T follicular helper cell (primary cell): ENCODE measurements at regions not wholly inside any gene's neighbourhood (a gene's known extent, or its start where the extent isn't known, plus 50 kb on each side); places are given as distances from the start of the nearest gene placed in this dataset.

Source experiments
- DNase-seq: peaks from one replicate; pipeline ENCODE4 v3.0.0-alpha.2; 2020; ENCODE audit warnings: low read depth

DNA sequence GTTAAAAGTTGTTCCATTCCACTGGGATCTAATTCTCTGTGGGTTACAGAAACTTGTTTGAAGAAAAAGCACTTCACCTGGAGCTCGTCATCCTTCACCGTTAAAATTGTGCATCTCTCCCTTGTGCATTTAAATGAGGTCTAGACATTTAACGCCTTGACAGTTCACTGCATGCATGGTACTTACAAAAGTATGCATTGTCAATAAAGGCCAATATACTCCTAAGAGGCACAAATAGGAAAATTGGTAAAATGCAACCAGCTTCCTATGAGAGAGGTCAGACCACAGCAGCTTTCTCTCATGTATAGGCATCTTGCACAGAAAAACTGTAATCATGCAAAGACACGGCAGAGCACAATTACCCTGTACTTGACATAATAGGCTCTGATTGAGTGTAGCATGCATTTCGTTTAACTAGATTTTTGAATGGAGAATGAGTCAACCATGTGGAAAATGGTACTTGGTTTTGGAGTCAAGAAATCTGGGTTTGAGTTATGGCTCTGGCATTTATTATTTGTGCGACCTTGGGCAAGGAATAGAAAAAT, 378.5 kb downstream of the RFPL4B start:
- DNase-seq = no peak

DNA sequence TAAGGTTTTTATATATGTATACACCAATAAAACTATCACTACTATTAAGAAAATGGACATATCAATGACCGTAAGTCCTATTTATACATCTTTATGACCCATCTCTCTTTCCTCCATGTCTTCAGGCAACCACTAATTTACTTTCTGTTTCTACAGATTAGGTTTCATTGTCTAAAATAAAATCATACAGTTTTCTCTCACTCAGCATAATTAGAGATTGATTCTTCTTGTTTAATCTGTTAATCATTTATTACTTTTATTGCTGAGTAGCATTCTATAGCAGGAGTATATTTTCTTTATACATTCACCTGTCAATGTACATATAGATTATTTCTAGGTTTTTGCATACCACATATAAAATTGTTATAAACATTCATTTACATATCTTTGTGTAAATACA, 388.0 kb downstream of the RFPL4B start:
- no peak for DNase-seq

- no peak for DNase-seq
Observed at GRCh38 chr6:112739766-112740165, 392.6 kb downstream of the RFPL4B start.

DNA sequence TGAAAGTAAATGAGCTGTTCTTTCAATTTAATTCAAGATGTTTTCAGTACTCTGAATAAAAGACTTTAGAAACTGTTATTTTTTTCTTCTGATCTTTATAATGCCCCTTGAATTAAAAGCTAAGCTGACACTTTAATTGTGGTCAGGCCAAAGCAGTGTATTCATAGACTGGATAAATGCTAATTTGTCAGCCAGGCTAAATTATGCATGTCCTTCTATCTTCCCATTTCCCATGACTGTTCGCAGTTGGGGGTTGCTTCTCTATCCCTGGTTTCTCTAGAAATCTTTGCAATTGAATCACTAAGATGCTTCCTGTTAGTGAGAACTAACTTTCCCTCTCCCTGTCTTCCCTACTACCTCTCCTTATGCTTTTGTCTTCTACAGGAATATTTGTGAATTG, 396.2 kb downstream of the RFPL4B start:
- no peak for DNase-seq

- no peak for DNase-seq
Observed at GRCh38 chr6:112744827-112745226, 397.7 kb downstream of the RFPL4B start.

DNA sequence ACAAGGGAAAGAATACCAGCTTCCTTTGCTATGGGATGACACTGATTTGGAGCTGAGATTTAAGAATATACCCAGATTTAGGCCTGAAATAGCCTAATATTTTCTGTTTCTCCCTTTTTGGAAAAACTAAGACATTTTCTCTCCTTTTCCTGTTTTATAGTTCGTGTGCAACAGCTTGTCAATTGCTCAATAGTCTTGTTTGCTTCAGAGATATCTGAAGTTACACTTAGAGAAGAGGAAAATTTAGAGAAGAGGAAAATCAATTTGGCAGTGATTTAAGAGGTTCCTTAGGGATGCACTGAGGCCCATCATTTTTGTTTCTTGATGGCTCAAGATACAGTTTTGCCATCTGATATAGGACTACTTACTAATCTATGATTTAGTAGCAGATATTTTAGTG, 398.6 kb downstream of the RFPL4B start:
- no peak for DNase-seq

DNA sequence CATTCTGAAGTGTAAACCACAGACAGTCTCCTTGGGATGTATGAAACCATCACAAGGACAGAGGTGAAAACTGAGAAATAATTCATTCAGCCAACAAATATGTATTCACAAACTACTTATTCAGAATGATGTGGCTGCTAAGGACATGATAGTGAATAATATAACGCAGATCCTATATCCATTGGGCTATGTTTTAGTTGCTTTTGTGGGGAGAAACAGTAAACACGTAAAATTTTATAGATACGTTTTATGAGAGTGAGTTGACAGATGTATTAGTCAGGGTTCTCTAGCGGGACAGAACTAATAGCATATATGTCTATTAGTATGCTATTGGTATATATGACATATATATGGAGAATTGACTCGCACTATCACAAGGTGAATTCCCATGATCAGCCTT, 402.5 kb downstream of the RFPL4B start:
- DNase-seq = no peak

GRCh38 chr6:112752305-112752704, 405.2 kb downstream of the RFPL4B start:
- no peak for DNase-seq

- no peak for DNase-seq
Observed at GRCh38 chr6:112752791-112753190, 405.7 kb downstream of the RFPL4B start.

DNA sequence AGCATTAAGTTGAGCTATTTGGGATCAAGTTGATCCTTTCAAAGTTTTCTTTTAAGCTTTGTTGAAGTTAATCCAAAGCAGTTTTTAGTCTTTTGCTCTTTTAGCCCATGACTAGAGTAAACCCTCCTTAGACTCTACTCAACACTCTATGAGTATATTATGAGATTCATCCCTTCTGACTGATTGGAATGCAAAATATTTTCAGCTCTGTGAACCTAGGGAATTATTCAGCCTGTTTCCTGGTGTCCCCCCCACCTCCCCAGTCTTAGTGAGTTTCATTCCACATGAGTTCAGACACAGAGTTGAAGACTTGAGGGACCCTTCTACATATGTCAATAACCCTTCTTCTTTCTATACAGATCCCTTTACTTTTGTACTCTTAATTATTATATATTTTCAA, 413.7 kb downstream of the RFPL4B start:
- no peak for DNase-seq

DNA sequence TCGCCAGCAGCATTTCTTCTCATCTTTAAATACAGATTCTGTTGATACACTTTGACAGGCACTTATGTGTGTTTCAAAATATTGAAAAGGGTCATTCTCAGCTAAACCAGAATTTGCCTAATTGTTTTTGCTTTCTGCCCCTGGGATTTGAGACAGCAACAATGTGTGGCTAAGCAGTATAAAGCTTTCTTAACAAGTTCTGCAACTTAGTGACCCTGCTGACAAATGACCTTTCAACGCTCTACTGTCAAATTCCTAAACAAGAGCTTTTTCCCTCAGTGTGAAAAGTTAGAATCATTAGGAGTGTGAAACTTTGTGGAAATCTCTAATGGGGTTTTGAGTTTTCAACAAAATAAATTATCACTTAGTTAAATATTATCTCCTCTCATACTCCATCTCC, 414.6 kb downstream of the RFPL4B start:
- DNase-seq = no peak

DNA sequence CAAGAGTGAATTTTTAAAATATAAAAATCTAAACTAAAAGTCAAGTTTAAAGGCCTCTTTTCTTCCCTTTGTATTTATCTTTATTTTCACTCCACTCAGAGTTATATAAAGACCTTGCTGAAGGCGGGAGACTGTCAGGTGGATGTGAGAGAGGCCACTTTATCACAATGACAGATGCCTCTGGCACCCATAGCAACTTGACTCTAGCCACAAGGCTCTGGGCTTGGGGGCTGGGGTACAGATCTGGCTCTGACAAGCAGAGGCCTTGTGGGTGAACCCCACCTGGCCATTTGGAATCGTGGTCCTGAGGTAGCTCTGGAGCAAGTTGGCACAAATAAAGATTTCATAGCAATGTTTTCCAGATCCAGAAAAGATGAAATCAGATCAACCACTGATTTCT, 417.2 kb downstream of the RFPL4B start:
- DNase-seq = no peak

DNA sequence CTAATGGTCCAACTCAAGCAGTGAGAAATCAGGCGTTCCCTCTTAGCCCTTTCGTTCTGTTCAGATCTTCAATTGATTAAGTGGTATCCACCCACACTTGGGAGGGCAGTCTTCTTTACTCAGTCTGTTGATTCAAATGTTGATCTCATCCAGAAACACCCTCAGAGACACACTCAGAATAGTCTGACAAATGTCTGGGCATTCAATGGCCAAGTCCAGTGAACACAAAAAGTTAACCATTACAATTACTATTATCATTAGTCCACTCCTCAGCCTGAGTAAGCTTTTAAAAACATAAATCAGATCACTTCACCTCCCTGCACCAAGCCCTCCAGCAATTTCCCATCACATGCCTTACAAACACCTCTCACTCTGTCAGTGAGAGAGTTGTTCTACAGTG, 423.2 kb downstream of the RFPL4B start:
- no peak for DNase-seq

DNA sequence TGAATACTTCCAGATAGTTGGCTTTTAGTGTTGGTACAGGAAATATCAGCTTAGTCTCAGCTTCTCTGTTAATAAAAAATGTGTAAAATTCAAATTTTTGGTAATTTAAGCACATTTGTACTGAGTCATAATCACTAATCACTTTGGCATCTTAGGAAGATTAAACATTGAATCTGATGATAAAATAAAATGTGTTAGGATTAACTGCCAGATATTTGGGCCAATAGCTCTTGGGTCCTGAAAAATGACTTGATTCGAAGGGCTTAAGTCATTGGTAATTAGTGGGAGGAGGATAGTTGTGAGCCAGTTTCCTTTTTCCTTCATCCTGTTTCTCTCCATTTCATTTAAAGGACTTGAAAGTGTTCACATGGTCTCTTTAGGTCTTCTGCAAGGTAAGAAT, 426.1 kb downstream of the RFPL4B start:
- no peak for DNase-seq

- no peak for DNase-seq
Observed at GRCh38 chr6:112774319-112774718, 427.2 kb downstream of the RFPL4B start.

GRCh38 chr6:112780498-112781096, 433.5 kb downstream of the RFPL4B start:
- no peak for DNase-seq

GRCh38 chr6:112781241-112781640, 434.1 kb downstream of the RFPL4B start:
- no peak for DNase-seq

DNA sequence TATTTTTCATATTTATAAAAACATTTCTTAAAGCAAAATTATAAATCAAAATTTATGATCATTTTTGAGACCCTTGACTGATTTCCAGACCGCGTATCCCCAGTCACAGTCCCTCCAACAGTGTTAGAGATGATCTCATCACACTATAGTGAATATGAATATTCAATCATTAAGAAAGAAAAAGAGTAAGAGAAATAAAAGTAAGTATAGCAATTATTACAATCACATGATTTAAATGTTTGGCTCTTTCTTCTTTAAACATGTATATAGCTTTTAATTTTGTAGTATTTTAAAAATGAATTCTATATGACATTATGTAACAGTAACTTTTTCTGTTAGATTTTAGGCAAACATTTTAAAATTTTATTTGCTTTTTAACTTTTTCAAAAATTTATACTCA, 438.3 kb downstream of the RFPL4B start:
- no peak for DNase-seq

- DNase-seq = no peak
Observed at GRCh38 chr6:112786801-112787200, 439.7 kb downstream of the RFPL4B start.

- no peak for DNase-seq
Observed at GRCh38 chr6:112787371-112787770, 440.2 kb downstream of the RFPL4B start.

- no peak for DNase-seq
Observed at GRCh38 chr6:112795316-112795715, 448.2 kb downstream of the RFPL4B start.

- DNase-seq = no peak
Observed at GRCh38 chr6:112796712-112797111, 449.6 kb downstream of the RFPL4B start.

- DNase-seq = no peak
Observed at GRCh38 chr6:112799889-112800288, 452.8 kb downstream of the RFPL4B start.

DNA sequence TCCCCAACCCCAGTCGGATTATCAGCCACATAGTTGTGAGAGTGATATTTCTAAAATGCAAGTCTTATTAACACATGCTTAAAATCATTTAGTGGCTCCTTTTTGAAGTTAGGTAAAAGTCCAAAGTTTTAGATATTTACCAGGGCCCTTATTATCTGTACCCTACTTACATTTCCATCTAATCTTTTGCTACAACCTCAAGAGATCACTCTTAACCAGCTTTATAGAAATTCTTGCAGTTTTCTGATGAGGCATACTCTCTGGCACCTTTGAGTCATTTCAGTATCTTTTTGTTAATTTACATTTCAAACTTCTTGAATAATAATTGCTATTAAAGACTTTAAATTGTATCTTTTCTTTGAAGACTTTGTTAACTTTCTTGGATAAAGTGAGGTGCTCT, 453.3 kb downstream of the RFPL4B start:
- no peak for DNase-seq
